Glutamatergic neuron (in vitro differentiated cells): ENCODE measurements at regions not wholly inside any gene's neighbourhood (a gene's known extent, or its start where the extent isn't known, plus 50 kb on each side); places are given as distances from the start of the nearest gene placed in this dataset.

ENCODE experiments used
- DNase-seq: peaks from one replicate; pipeline ENCODE4 v3.0.0; 2022
- H3K27ac Mint-ChIP-seq: one replicate; pipeline ENCODE4 v1.8.0; 2020; ENCODE audit warnings: mild to moderate bottlenecking, mixed read lengths, inconsistent platforms; ENCODE audit not compliant: unreplicated experiment
- H3K27me3 Mint-ChIP-seq: one replicate; pipeline ENCODE4 v1.8.0; 2020; ENCODE audit warnings: mild to moderate bottlenecking, moderate library complexity, mixed read lengths, inconsistent platforms; ENCODE audit not compliant: unreplicated experiment
- H3K36me3 Mint-ChIP-seq: one replicate; pipeline ENCODE4 v1.8.0; 2020; ENCODE audit warnings: mild to moderate bottlenecking, mixed read lengths, inconsistent platforms; ENCODE audit not compliant: unreplicated experiment
- H3K4me1 Mint-ChIP-seq: one replicate; pipeline ENCODE4 v1.8.0; 2020; ENCODE audit warnings: mild to moderate bottlenecking, low read depth, mixed read lengths, inconsistent platforms; ENCODE audit not compliant: unreplicated experiment
- H3K4me3 Mint-ChIP-seq: one replicate; pipeline ENCODE4 v1.8.0; 2020; ENCODE audit warnings: mild to moderate bottlenecking, mixed read lengths, inconsistent platforms; ENCODE audit not compliant: unreplicated experiment
- H3K9me3 Mint-ChIP-seq: one replicate; pipeline ENCODE4 v1.8.0; 2020; ENCODE audit warnings: mild to moderate bottlenecking, moderate library complexity, mixed read lengths, inconsistent platforms; ENCODE audit not compliant: unreplicated experiment
- CTCF ChIP-seq: fragments of 200-600 bp; sonication (generic); IDR thresholded peaks from one replicate; pipeline ENCODE4 v1.5.0; 2021; ENCODE audit not compliant: partially characterized antibody, unreplicated experiment

- no peaks in the 10 kb centered on the region for H3K36me3 Mint-ChIP-seq
- peaks cover 2% of the 10 kb centered on the region for H3K27me3 Mint-ChIP-seq
- H3K4me1 Mint-ChIP-seq: peaks cover 6% of the 10 kb centered on the region
- no peak for TF ChIP-seq CTCF
- no peak overlapping the region for H3K4me3 Mint-ChIP-seq
- DNase-seq: no peak
- peaks cover 2% of the 10 kb centered on the region for H3K9me3 Mint-ChIP-seq
- H3K27ac Mint-ChIP-seq: peak overlapping the region; percentile 12
These were observed 516.8 kb downstream of the RASEF start for GRCh38 chr9:82546136-82546535.

- peaks cover 2% of the 10 kb centered on the region for H3K27me3 Mint-ChIP-seq
These were observed 514.9 kb downstream of the RASEF start for GRCh38 chr9:82547995-82548394.

GRCh38 chr9:82549174-82549821, 513.6 kb downstream of the RASEF start:
- Mint-ChIP-seq H3K27ac (no peak overlapping the region), H3K9me3 (peaks cover 2% of the 10 kb centered on the region), H3K4me3 (no peak overlapping the region), H3K4me1 (peaks cover 6% of the 10 kb centered on the region), H3K36me3 (no peaks in the 10 kb centered on the region), H3K27me3 (peaks cover 2% of the 10 kb centered on the region)
- TF ChIP-seq CTCF: no peak
- DNase-seq: no peak

More at GRCh38 chr9:82547995-82548394, 514.9 kb downstream of the RASEF start:
- TF ChIP-seq CTCF: no peak
- Mint-ChIP-seq H3K36me3 (no peaks in the 10 kb centered on the region), H3K9me3 (peaks cover 2% of the 10 kb centered on the region), H3K4me3 (no peak overlapping the region), H3K4me1 (peaks cover 6% of the 10 kb centered on the region), H3K27ac (no peak overlapping the region)
- DNase-seq: no peak

GRCh38 chr9:82552784-82553183, 510.2 kb downstream of the RASEF start:
- TF ChIP-seq CTCF: no peak
- no peak for DNase-seq
- no peaks in the 10 kb centered on the region for H3K27me3 Mint-ChIP-seq
- no peak overlapping the region for H3K4me3 Mint-ChIP-seq
- no peaks in the 10 kb centered on the region for H3K36me3 Mint-ChIP-seq
- no peak overlapping the region for H3K27ac Mint-ChIP-seq
- no peaks in the 10 kb centered on the region for H3K9me3 Mint-ChIP-seq
- no peaks in the 10 kb centered on the region for H3K4me1 Mint-ChIP-seq

GRCh38 chr9:82553654-82554366, 509.1 kb downstream of the RASEF start:
- no peak for DNase-seq
- no peaks in the 10 kb centered on the region for H3K27me3 Mint-ChIP-seq
- no peak for TF ChIP-seq CTCF
- H3K4me1 Mint-ChIP-seq: peaks cover 3% of the 10 kb centered on the region
- no peaks in the 10 kb centered on the region for H3K36me3 Mint-ChIP-seq
- H3K4me3 Mint-ChIP-seq: no peak overlapping the region
- no peaks in the 10 kb centered on the region for H3K9me3 Mint-ChIP-seq
- no peak overlapping the region for H3K27ac Mint-ChIP-seq
